H1 (cell line): ENCODE measurements at regions not wholly inside any gene's neighbourhood (a gene's known extent, or its start where the extent isn't known, plus 50 kb on each side); places are given as distances from the start of the nearest gene placed in this dataset.

Source experiments
- CTCF ChIA-PET: fragments of 300-600 bp; sonication (Branson Sonifier 250); formaldehyde crosslinking; loops from one replicate; lab custom pipeline; 2021; ENCODE audit not compliant: partially characterized antibody; lab: Charles Lee
- POLR2A ChIA-PET: fragments of 300-600 bp; sonication (Branson Sonifier 250); formaldehyde crosslinking; loops from one replicate; lab custom pipeline; 2021; ENCODE audit warnings: inconsistent platforms; ENCODE audit not compliant: partially characterized antibody; lab: Charles Lee
- DNase-seq, 2 experiments: peaks; one replicate each; pipeline versions ENCODE4 v3.0.0 to v3.0.0-alpha.2; 2010 to 2022; ENCODE audit warnings: low spot score in 2 of 2, low read depth in 1 of 2, mixed read lengths in 1 of 2
- FAIRE-seq: peaks from 2 replicates; lab custom pipeline; 2011; peaks lifted over from hg19 to GRCh38; lab: Jason Lieb, UNC
- H2AFZ ChIP-seq: 2 replicates; pipeline ENCODE4 v1.8.1; 2012; ENCODE audit warnings: low read length, inconsistent platforms
- H2AK5ac ChIP-seq: 2 replicates; pipeline ENCODE4 v1.6.1; 2013; ENCODE audit warnings: low read depth, low read length
- H2BK120ac ChIP-seq: replicated peaks from 2 replicates; pipeline ENCODE3; 2013; ENCODE audit warnings: low read depth, low read length, inconsistent platforms
- H2BK12ac ChIP-seq: 2 replicates; pipeline ENCODE4 v1.6.1; 2013; ENCODE audit warnings: low read depth, low read length
- H2BK15ac ChIP-seq: 2 replicates; pipeline ENCODE4 v1.6.1; 2013; ENCODE audit warnings: low read length
- H2BK20ac ChIP-seq: 2 replicates; pipeline ENCODE4 v1.6.1; 2013; ENCODE audit warnings: low read length
- H2BK5ac ChIP-seq: 2 replicates; pipeline ENCODE4 v1.6.1; 2013; ENCODE audit warnings: low read depth, low read length
- H3K14ac ChIP-seq: 2 replicates; pipeline ENCODE4 v1.6.1; 2013; ENCODE audit warnings: inconsistent platforms; ENCODE audit not compliant: insufficient read length
- H3K18ac ChIP-seq: 2 replicates; pipeline ENCODE4 v1.6.1; 2013; ENCODE audit warnings: low read length; ENCODE audit errors: extremely low read depth
- H3K23ac ChIP-seq: 2 replicates; pipeline ENCODE4 v1.6.1; 2013; ENCODE audit warnings: inconsistent platforms; ENCODE audit not compliant: insufficient read length
- H3K23me2 ChIP-seq: 2 replicates; pipeline ENCODE4 v1.6.1; 2013; ENCODE audit warnings: low read depth, low read length
- H3K27ac ChIP-seq: 2 replicates; pipeline ENCODE4 v1.6.1; 2011; ENCODE audit warnings: low read depth, low read length, inconsistent platforms
- H3K27me3 ChIP-seq, 4 experiments: replicated peaks in 1 of 4; 1 replicate in 1 of 4; 2 replicates in 3 of 4; pipeline versions ENCODE4 v1.6.1 to v1.8.1; 2011 to 2013; ENCODE audit warnings: low read length in 3 of 4, mild to moderate bottlenecking in 3 of 4, inconsistent platforms in 2 of 4, mixed read lengths in 2 of 4, moderate library complexity in 1 of 4; ENCODE audit not compliant: control insufficient read depth in 3 of 4, insufficient read depth in 3 of 4; ENCODE audit errors: extremely low read depth in 1 of 4
- H3K36me3 ChIP-seq, 4 experiments: 2 replicates each; pipeline versions ENCODE4 v1.6.1 to v1.8.1; 2011 to 2013; ENCODE audit warnings: mild to moderate bottlenecking in 4 of 4, low read length in 3 of 4, moderate library complexity in 2 of 4, control low read depth in 1 of 4, inconsistent platforms in 1 of 4; ENCODE audit not compliant: insufficient read depth in 4 of 4, control insufficient read depth in 2 of 4
- H3K4ac ChIP-seq: replicated peaks from 2 replicates; pipeline ENCODE3; 2013; ENCODE audit warnings: low read length, low read depth, mixed read lengths, inconsistent platforms; ENCODE audit not compliant: insufficient read length
- H3K4me1 ChIP-seq, 4 experiments: replicated peaks in 1 of 4; 1 replicate in 1 of 4; 2 replicates in 3 of 4; pipeline versions ENCODE4 v1.6.1 to v1.8.1; 2011 to 2013; ENCODE audit warnings: low read length in 3 of 4, inconsistent platforms in 2 of 4, mixed read lengths in 1 of 4; ENCODE audit not compliant: insufficient read depth in 4 of 4, control insufficient read depth in 3 of 4
- H3K4me2 ChIP-seq, 2 experiments: 2 replicates each; pipeline versions ENCODE4 v1.6.1 to v1.8.1; 2011 to 2013; ENCODE audit warnings: low read depth in 2 of 2, low read length in 2 of 2, control low read depth in 1 of 2, inconsistent platforms in 1 of 2, mild to moderate bottlenecking in 1 of 2; ENCODE audit not compliant: insufficient read depth in 1 of 2
- H3K4me3 ChIP-seq, 4 experiments: fragments of 200-600, 300-600 bp in 1 of 4; sonication (generic), shearing (Covaris generic), sonication (Bioruptor Twin) in 1 of 4; 2 replicates each; pipeline versions ENCODE4 v1.5.1 to v1.8.1; 2011 to 2016; ENCODE audit warnings: low read length in 4 of 4, low read depth in 3 of 4, control low read depth in 2 of 4, inconsistent platforms in 2 of 4, mild to moderate bottlenecking in 2 of 4, mixed read lengths in 1 of 4, moderate library complexity in 1 of 4; ENCODE audit not compliant: insufficient read depth in 2 of 4; ENCODE audit errors: extremely low read depth in 1 of 4
- H3K56ac ChIP-seq: replicated peaks from 2 replicates; pipeline ENCODE3; 2013; ENCODE audit warnings: low read depth, mild to moderate bottlenecking, mixed read lengths, low read length, inconsistent platforms; ENCODE audit not compliant: insufficient read length
- H3K79me1 ChIP-seq: 2 replicates; pipeline ENCODE4 v1.6.1; 2013; ENCODE audit warnings: low read depth, low read length, control low read depth
- H3K79me2 ChIP-seq, 2 experiments: 2 replicates each; pipeline versions ENCODE4 v1.6.1 to v1.8.1; 2012 to 2013; ENCODE audit warnings: low read length in 2 of 2, mild to moderate bottlenecking in 2 of 2, inconsistent platforms in 1 of 2; ENCODE audit not compliant: insufficient read depth in 2 of 2, control insufficient read depth in 1 of 2
- H3K9ac ChIP-seq, 4 experiments: replicated peaks in 1 of 4; 1 replicate in 1 of 4; 2 replicates in 3 of 4; pipeline versions ENCODE4 v1.6.1 to v1.8.1; 2011 to 2013; ENCODE audit warnings: low read depth in 3 of 4, low read length in 3 of 4, control low read depth in 2 of 4, mild to moderate bottlenecking in 2 of 4, moderate library complexity in 2 of 4, inconsistent platforms in 1 of 4; ENCODE audit errors: extremely low read depth in 1 of 4
- H3K9me3 ChIP-seq, 2 experiments: 2 replicates each; pipeline versions ENCODE4 v1.6.1 to v1.8.1; 2012 to 2013; ENCODE audit warnings: mild to moderate bottlenecking in 2 of 2, moderate library complexity in 2 of 2, control low read depth in 1 of 2, inconsistent platforms in 1 of 2, low read depth in 1 of 2, low read length in 1 of 2, mixed read lengths in 1 of 2; ENCODE audit not compliant: insufficient read depth in 2 of 2
- H4K20me1 ChIP-seq, 2 experiments: replicated peaks in 1 of 2; 2 replicates each; pipeline versions ENCODE3 to v1.8.1; 2011 to 2013; ENCODE audit warnings: inconsistent platforms in 2 of 2, low read length in 2 of 2, mild to moderate bottlenecking in 1 of 2; ENCODE audit not compliant: insufficient read depth in 2 of 2, control insufficient read depth in 1 of 2
- H4K5ac ChIP-seq: 2 replicates; pipeline ENCODE4 v1.6.1; 2013; ENCODE audit warnings: low read length, low read depth, mixed read lengths, inconsistent platforms; ENCODE audit not compliant: insufficient read length
- H4K8ac ChIP-seq: 2 replicates; pipeline ENCODE4 v1.8.0; 2013; ENCODE audit warnings: mild to moderate bottlenecking, moderate library complexity, low read length, inconsistent platforms; ENCODE audit not compliant: insufficient read depth; ENCODE audit errors: extremely low read depth
- H4K91ac ChIP-seq: replicated peaks from 2 replicates; pipeline ENCODE3; 2013; ENCODE audit warnings: low read length, mixed read lengths, inconsistent platforms; ENCODE audit not compliant: insufficient read length
- BRCA1 ChIP-seq: IDR thresholded peaks from 2 replicates; pipeline ENCODE4 v1.6.1; 2012; ENCODE audit warnings: low read depth, low read length, improper control_type of control experiment
- CBX5 ChIP-seq: fragments of 300-800, 300-1000 bp; sonication (generic); IDR thresholded peaks from 2 replicates; pipeline ENCODE4 v1.7.1; 2016; ENCODE audit warnings: antibody characterized with exemption, low read length, low read depth
- EZH2 ChIP-seq: fragments of 200-600 bp; sonication (generic); IDR thresholded peaks from 2 replicates; pipeline ENCODE4 v1.7.1; 2012; ENCODE audit warnings: low read depth, mild to moderate bottlenecking, moderate library complexity, low read length, inconsistent platforms; ENCODE audit not compliant: severe bottlenecking
- FOSL1 ChIP-seq: IDR thresholded peaks from 2 replicates; pipeline ENCODE4 v1.6.1; 2011; ENCODE audit warnings: mild to moderate bottlenecking, low read depth, low read length, moderate library complexity; ENCODE audit not compliant: insufficient read depth
- GTF2F1 ChIP-seq: IDR thresholded peaks from 2 replicates; pipeline ENCODE4 v1.6.1; 2012; ENCODE audit warnings: low read depth, low read length, improper control_type of control experiment, borderline replicate concordance
- HDAC6 ChIP-seq: IDR thresholded peaks from one replicate; pipeline ENCODE4 v1.7.1; 2012; ENCODE audit warnings: low read depth, mild to moderate bottlenecking, inconsistent platforms, low read length, moderate library complexity
- MAX ChIP-seq: IDR thresholded peaks from 2 replicates; pipeline ENCODE4 v1.6.1; 2012; ENCODE audit warnings: inconsistent platforms
- RFX5 ChIP-seq: IDR thresholded peaks from 2 replicates; pipeline ENCODE4 v1.6.1; 2011; ENCODE audit warnings: low read depth, low read length, improper control_type of control experiment, borderline replicate concordance
- SIN3A ChIP-seq, 2 experiments: IDR thresholded peaks in 1 of 2; conservative IDR thresholded peaks in 1 of 2; 2 replicates each; pipeline ENCODE4 v1.6.1; 2011 to 2012; ENCODE audit warnings: low read length in 2 of 2, improper control_type of control experiment in 1 of 2, low read depth in 1 of 2, mild to moderate bottlenecking in 1 of 2
- SIRT6 ChIP-seq: IDR thresholded peaks from one replicate; pipeline ENCODE4 v1.7.1; 2012; ENCODE audit warnings: low read length, inconsistent platforms
- TAF1 ChIP-seq: IDR thresholded peaks from 2 replicates; pipeline ENCODE4 v1.6.1; 2011; ENCODE audit warnings: mild to moderate bottlenecking, low read depth, low read length
- ZNF274 ChIP-seq: IDR thresholded peaks from 2 replicates; pipeline ENCODE4 v1.7.0; 2012; ENCODE audit warnings: low read length, borderline replicate concordance; ENCODE audit errors: extremely low read depth
- WGBS, 2 experiments: shearing (Covaris generic) in 1 of 2; methylation state at CpG; one replicate each; pipeline versions ENCODE4 v1.1.6 to v1.1.7; 2013 to 2015; ENCODE audit warnings: low lambda C conversion rate in 2 of 2, mixed read lengths in 2 of 2, inconsistent platforms in 1 of 2, low coverage in 1 of 2, missing lambda C conversion rate in 1 of 2; ENCODE audit not compliant: insufficient replicate concordance in 2 of 2, insufficient coverage in 1 of 2, insufficient read length in 1 of 2; ENCODE audit errors: extremely low coverage in 1 of 2, missing lambda C conversion rate in 1 of 2; 5-methylcytosine and 5-hydroxymethylcytosine counted together

DNA sequence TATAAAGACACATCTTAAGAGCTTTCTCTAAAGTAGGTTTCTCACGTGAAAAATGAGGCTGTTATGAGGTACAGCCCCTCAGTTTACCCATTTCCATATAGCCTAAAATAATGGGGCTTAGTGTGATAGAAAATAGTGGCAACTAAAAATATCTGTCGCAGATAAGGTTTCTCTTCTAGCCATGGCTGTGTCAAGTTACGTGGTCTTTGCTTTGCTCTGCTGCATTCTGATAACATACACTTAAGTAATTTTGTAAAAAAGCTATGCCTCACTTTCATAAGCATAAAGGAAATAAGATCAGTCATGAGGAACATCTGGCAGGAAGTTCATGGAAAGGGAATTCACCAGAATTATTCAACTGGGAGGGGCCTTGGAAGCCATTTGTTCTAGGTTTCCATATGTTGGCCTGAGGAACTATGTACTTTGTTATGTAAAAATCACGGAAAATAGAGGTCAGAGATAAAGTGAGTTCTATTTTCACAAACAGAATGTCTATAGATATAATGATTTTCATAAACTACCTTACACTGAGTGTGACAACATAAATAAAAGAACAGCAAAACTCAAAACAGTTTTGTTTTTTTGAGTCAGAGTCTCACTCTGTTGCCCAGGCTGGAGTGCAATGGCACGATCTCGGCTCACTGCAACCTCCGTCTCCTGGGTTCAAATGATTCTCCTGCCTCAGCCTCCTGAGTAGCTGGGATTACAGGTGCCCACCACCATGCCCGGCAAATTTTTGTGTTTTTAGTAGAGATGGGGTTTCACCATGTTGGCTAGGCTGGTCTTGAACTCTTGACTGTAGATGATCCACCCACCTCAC, 195.6 kb upstream of the KRR1 start:
- Histone ChIP-seq H3K9ac (no peak overlapping the region), H3K36me3 (no peaks in the 10 kb centered on the region), H3K56ac (no peak overlapping the region), H3K4me3 (no peak overlapping the region), H3K14ac (no peak overlapping the region), H3K4ac (no peak overlapping the region), H4K8ac (no peak overlapping the region), H4K20me1 (no peaks in the 10 kb centered on the region), H3K4me1 (peaks cover 0 to 6% (median 6%) of the 10 kb centered on the region in 4 experiments; a peak in 4 of 7 replicates), H2BK120ac (no peak overlapping the region), H3K23ac (no peak overlapping the region), H3K79me1 (no peaks in the 10 kb centered on the region), H2BK15ac (no peak overlapping the region), H3K4me2 (no peak overlapping the region), H2AFZ (no peak overlapping the region), H3K27ac (no peak overlapping the region; the same call in 1 of the 2 replicates), H2BK5ac (no peak overlapping the region), H3K79me2 (no peaks in the 10 kb centered on the region), H3K9me3 (no peaks in the 10 kb centered on the region), H2BK20ac (no peak overlapping the region), H4K5ac (no peak overlapping the region)
- POLR2A ChIA-PET: no interaction called here
- CTCF ChIA-PET: interaction anchor here (1.6 kb wide), 1 partner anchor 12 kb away, joined by 5 read pairs; no protein-coding TSS in a partner anchor
- no peak for DNase-seq
- 95% methylated on average over 8 of the region's 8 CpGs; no CpG with 5 or more reads in 1 of the 2 experiments for WGBS, 2 experiments
- no peak for TF ChIP-seq BRCA1
- TF ChIP-seq FOSL1: no peak
- TF ChIP-seq GTF2F1: no peak
- no peak for TF ChIP-seq SIN3A (conservative IDR thresholded peaks at IDR 0.05 in 1 of 2, IDR thresholded peaks at IDR 0.05 in 1 of 2; ENCODE audit: low read depth in 1 of 2, low read length in 2 of 2)
- TF ChIP-seq RFX5: no peak
- no peak for TF ChIP-seq EZH2
- TF ChIP-seq CBX5: no peak
- no peak for TF ChIP-seq HDAC6
- TF ChIP-seq MAX: no peak
- no peak for TF ChIP-seq ZNF274
- TF ChIP-seq TAF1: no peak
- TF ChIP-seq SIRT6: no peak
- TF ChIP-seq, all 59 proteins: peak for 0
- H3K23me2 ChIP-seq: no peaks in the 10 kb centered on the region
- H3K27me3 ChIP-seq: no peaks in the 10 kb centered on the region
- H3K18ac ChIP-seq: no peak overlapping the region
- peak overlapping the region; percentile 28 for H4K91ac ChIP-seq
- no peak for FAIRE-seq
- no peak overlapping the region for H2AK5ac ChIP-seq
- no peak overlapping the region for H2BK12ac ChIP-seq
